Parathyroid adenoma (tissue), 2 donors: ENCODE measurements at regions not wholly inside any gene's neighbourhood (a gene's known extent, or its start where the extent isn't known, plus 50 kb on each side); places are given as distances from the start of the nearest gene placed in this dataset.

Experiments
- H2AFZ ChIP-seq: fragments of 300-600 bp; sonication (generic); one replicate; pipeline ENCODE4 v1.7.0; 2017; ENCODE audit warnings: antibody characterized with exemption, mild to moderate bottlenecking
- H3K27ac ChIP-seq: fragments of 300-600 bp; sonication (generic); one replicate; pipeline ENCODE4 v1.7.0; 2017
- H3K27me3 ChIP-seq: fragments of 300-600 bp; sonication (generic); one replicate; pipeline ENCODE4 v1.7.0; 2017; ENCODE audit warnings: low read length; ENCODE audit not compliant: control insufficient read depth, insufficient read depth
- H3K36me3 ChIP-seq: fragments of 300-600 bp; sonication (generic); one replicate; pipeline ENCODE4 v1.7.0; 2017; ENCODE audit warnings: low read length; ENCODE audit not compliant: control insufficient read depth, insufficient read depth
- H3K4me1 ChIP-seq: fragments of 300-600 bp; sonication (generic); one replicate; pipeline ENCODE4 v1.7.0; 2017; ENCODE audit warnings: control low read depth
- H3K4me2 ChIP-seq: fragments of 300-600 bp; sonication (generic); one replicate; pipeline ENCODE4 v1.7.0; 2017; ENCODE audit warnings: low read length
- H3K4me3 ChIP-seq: fragments of 300-600 bp; sonication (generic); one replicate; pipeline ENCODE4 v1.7.0; 2017; ENCODE audit warnings: low read depth, low read length
- H3K79me2 ChIP-seq: fragments of 300-600 bp; sonication (generic); one replicate; pipeline ENCODE4 v1.7.0; 2017; ENCODE audit warnings: control low read depth
- H3K9ac ChIP-seq: fragments of 300-600 bp; sonication (generic); one replicate; pipeline ENCODE4 v1.7.0; 2017; ENCODE audit warnings: mild to moderate bottlenecking
- H3K9me3 ChIP-seq: fragments of 300-600 bp; sonication (generic); one replicate; pipeline ENCODE4 v1.7.0; 2017; ENCODE audit warnings: low read length; ENCODE audit not compliant: control insufficient read depth
- TF ChIP-seq, protein P1 (sequence below): fragments of 300-600 bp; sonication (generic); IDR thresholded peaks from one replicate; pipeline ENCODE4 v1.7.0; 2017; ENCODE audit warnings: antibody characterized with exemption, mild to moderate bottlenecking
- donor health status: primary hyperparathyroidism.

DNA sequence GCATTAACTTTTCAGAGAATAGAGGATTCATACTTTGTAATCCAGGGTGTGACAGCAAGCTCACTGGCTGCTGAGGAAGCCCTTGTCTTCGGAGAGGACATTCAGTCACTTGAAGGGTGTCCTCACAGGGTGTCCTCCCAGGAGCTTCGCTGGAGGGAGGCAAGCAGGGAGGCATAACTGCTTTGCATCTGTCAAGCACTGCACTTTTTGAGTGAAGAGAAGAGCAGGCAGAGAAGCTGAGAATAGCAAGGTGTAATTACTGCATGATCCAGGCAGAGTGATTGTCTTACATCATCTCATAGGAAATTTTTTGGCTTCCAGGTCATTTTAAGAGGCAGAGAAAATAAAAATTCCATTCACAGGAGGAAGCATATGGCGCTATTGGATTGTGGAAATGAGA lies 232.5 kb upstream of the ZP4 start:
- H3K79me2 ChIP-seq: no peaks in the 10 kb centered on the region
- H3K36me3 ChIP-seq: no peaks in the 10 kb centered on the region
- H2AFZ ChIP-seq: no peak overlapping the region
- no peak overlapping the region for H3K4me2 ChIP-seq
- no peak overlapping the region for H3K9ac ChIP-seq
- H3K9me3 ChIP-seq: no peaks in the 10 kb centered on the region
- no peaks in the 10 kb centered on the region for H3K27me3 ChIP-seq
- no peak overlapping the region for H3K27ac ChIP-seq
- no peaks in the 10 kb centered on the region for H3K4me1 ChIP-seq
- TF ChIP-seq, protein P1, sequence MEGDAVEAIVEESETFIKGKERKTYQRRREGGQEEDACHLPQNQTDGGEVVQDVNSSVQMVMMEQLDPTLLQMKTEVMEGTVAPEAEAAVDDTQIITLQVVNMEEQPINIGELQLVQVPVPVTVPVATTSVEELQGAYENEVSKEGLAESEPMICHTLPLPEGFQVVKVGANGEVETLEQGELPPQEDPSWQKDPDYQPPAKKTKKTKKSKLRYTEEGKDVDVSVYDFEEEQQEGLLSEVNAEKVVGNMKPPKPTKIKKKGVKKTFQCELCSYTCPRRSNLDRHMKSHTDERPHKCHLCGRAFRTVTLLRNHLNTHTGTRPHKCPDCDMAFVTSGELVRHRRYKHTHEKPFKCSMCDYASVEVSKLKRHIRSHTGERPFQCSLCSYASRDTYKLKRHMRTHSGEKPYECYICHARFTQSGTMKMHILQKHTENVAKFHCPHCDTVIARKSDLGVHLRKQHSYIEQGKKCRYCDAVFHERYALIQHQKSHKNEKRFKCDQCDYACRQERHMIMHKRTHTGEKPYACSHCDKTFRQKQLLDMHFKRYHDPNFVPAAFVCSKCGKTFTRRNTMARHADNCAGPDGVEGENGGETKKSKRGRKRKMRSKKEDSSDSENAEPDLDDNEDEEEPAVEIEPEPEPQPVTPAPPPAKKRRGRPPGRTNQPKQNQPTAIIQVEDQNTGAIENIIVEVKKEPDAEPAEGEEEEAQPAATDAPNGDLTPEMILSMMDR: no peak
- no peak overlapping the region for H3K4me3 ChIP-seq

DNA sequence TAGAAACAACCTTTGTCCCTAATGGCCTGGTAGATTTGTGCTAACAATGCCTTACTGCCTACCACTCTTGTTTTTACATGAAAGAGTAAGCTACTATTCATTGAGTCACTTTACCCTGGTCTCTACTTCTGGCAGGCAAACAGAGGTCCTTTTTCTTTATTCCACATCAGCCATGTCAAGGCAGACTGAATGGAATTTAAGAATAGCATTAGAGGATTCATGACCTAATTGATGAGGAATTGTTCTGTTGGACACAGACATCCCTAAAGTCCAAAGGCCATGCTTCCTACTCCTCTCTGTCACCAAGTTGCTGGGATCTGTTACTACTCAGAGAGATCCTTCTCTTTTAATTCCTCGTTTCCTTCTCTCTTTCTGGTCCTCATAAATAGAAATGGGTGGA lies 229.1 kb upstream of the ZP4 start:
- H3K4me2 ChIP-seq: no peak overlapping the region
- H2AFZ ChIP-seq: no peak overlapping the region
- no peaks in the 10 kb centered on the region for H3K9me3 ChIP-seq
- no peaks in the 10 kb centered on the region for H3K4me1 ChIP-seq
- H3K9ac ChIP-seq: no peak overlapping the region
- H3K36me3 ChIP-seq: no peaks in the 10 kb centered on the region
- H3K27me3 ChIP-seq: no peaks in the 10 kb centered on the region
- TF ChIP-seq, protein P1: no peak
- H3K79me2 ChIP-seq: no peaks in the 10 kb centered on the region
- H3K4me3 ChIP-seq: no peak overlapping the region
- no peak overlapping the region for H3K27ac ChIP-seq

DNA sequence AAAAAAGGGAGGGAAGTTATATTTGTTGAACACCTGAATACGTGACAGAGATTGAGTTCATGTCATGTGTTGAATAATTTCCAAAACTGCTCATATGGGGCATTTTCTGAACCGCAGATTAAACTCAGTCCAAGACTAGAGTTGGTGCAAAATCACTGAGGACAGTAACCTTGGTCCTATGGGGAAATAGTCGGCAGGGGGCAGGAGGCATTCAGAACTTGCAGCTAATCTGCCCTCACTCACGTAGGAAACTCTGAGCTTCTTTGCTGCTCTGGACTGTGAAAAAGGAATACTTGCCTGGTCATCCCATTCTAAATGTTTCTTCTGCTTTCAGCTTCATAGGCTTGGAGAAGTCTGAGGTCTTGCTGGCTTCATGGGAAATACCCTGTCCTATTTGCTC lies 228.3 kb upstream of the ZP4 start:
- TF ChIP-seq, protein P1: no peak
- Histone ChIP-seq H3K9me3 (no peaks in the 10 kb centered on the region), H3K79me2 (no peaks in the 10 kb centered on the region), H3K4me2 (no peak overlapping the region), H3K4me1 (no peaks in the 10 kb centered on the region), H3K9ac (no peak overlapping the region), H3K4me3 (no peak overlapping the region), H2AFZ (no peak overlapping the region), H3K27me3 (no peaks in the 10 kb centered on the region), H3K27ac (no peak overlapping the region), H3K36me3 (no peaks in the 10 kb centered on the region)

DNA sequence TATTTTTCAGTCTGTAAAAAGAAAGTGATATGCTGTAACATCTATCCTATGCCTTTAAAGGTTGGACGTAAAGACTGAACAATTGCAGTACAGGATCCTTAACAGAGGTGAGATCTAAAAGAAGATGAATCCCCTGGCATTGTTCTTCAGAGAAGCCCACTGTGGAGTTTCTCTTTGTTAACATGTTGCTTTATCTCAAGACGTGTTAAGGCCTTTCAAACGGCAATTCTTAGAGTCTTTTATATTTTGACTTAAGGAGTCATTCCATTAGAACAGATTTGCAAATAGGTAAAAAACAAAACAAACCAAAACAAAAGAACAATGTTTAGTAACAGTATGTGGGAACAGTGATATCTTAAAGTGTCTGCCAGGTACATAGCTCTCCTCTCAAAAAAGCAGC lies 225.1 kb upstream of the ZP4 start:
- Histone ChIP-seq H3K27ac (no peak overlapping the region), H3K4me2 (no peak overlapping the region), H3K27me3 (no peaks in the 10 kb centered on the region), H3K4me3 (no peak overlapping the region), H3K4me1 (no peaks in the 10 kb centered on the region), H2AFZ (no peak overlapping the region), H3K79me2 (no peaks in the 10 kb centered on the region), H3K9ac (no peak overlapping the region), H3K36me3 (no peaks in the 10 kb centered on the region), H3K9me3 (no peaks in the 10 kb centered on the region)
- TF ChIP-seq, protein P1: no peak

DNA sequence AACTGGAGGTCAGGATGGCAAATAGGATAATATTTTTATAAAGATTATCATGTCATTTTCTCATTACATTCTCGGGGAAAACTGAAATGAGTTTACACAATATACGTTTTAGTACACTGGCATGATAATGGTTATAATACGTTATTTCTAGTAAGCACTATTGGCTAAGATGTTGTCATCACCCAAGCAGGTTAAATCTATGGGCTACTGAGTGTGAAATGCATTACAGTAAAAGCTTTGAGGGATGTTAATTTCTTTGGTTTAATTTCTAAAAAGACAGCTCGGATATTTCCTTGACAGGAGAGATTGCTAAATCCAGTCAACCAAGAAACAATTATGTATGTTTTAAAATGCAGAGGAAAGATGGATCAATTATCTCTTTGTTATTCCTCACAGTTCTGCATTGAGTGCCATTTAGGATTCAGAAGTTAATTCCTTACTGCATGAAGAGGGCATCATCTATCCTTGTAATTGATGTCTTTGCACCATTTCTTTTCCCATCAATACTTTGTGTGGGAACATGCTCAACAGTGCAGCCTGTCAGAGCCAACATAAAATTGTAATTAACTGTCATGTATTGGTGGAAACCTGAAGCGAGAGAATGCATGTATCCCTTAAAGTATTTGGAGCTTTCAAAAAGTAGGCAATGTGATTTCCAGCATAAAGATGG lies 222.4 kb upstream of the ZP4 start:
- Histone ChIP-seq H3K27ac (no peak overlapping the region), H3K27me3 (no peaks in the 10 kb centered on the region), H3K4me1 (no peaks in the 10 kb centered on the region), H3K36me3 (no peaks in the 10 kb centered on the region), H3K9me3 (no peaks in the 10 kb centered on the region), H3K4me3 (no peak overlapping the region), H3K79me2 (no peaks in the 10 kb centered on the region), H3K4me2 (no peak overlapping the region), H2AFZ (no peak overlapping the region), H3K9ac (no peak overlapping the region)
- TF ChIP-seq, protein P1: no peak
